Right ventricle myocardium superior (tissue), 1 donor: ENCODE measurements at regions not wholly inside any gene's neighbourhood (a gene's known extent, or its start where the extent isn't known, plus 50 kb on each side); places are given as distances from the start of the nearest gene placed in this dataset.
"Not testable (repeated sequence)": the region's sequence is repeated elsewhere in the genome, so short reads cannot be mapped to it uniquely, and the experiment has no call there.

ENCODE experiments used
- ATAC-seq: fragments of 200-7000 bp; cut with Tn5 transposase; one replicate; pipeline ENCODE4 v1.9.1; 2020; ENCODE audit warnings: mild to moderate bottlenecking; ENCODE audit not compliant: poor library complexity
- DNase-seq: peaks from one replicate; pipeline ENCODE4 v3.0.0-alpha.2; 2020
- intact Hi-C: fragments of 100-400 bp; cut with DNase I; formaldehyde crosslinking; loops from one replicate; pipeline ENCODE4 v1.11.2; 2022
- donor health status: DM: no; HTN: yes; CAD: no; lungs with severe emphysema.

DNA sequence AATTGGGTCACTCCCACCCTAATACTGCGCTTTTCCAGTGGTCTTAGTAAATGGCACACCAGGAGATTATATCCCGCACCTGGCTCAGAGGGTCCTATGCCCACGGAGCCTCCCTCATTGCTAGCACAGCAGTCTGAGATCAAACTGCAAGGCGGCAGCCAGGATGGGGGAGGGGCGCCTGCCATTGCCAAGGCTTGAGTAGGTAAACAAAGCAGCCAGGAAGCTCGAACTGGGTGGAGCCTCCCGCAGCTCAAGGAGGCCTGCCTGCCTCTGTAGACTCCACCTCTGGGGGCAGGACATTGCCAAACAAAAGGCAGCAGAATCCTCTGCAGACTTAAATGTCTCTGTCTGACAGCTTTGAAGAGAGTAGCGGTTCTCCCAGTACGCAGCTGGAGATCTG is 52.4 kb upstream of the PMPCB start:
- ATAC-seq, intact Hi-C loops, DNase-seq: not testable (repeated sequence)

GRCh38 chr7:103240806-103241205 is 56.4 kb upstream of the PMPCB start:
- peak; percentile 52 for ATAC-seq
- no peak for DNase-seq
- intact Hi-C loops = no loop called here

GRCh38 chr7:103235824-103236223 is 61.4 kb upstream of the PMPCB start:
- ATAC-seq, DNase-seq, intact Hi-C loops: not testable (repeated sequence)

- DNase-seq (peak; percentile 17), ATAC-seq (peak; percentile 65)
- intact Hi-C loops = not testable (repeated sequence)
These were observed 62.4 kb upstream of the PMPCB start for GRCh38 chr7:103234877-103235276.

DNA sequence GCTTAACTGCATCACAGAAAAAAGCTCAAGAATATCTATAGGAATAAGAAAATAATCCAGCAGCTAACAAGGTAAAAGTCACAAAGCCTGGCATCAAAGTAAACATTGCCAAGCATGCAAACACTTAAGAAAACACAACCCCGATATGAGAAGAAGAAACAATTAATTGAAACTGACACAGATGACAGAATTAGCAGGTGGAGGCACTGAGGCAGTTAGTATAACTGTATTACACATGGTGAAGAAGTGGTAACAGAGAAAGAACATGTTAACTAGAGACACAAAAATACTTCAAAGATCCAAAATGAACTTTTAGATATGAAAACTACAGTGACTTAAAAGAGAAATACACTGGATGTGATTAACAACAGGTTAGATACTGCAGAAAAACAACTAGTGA is 69.4 kb upstream of the PMPCB start:
- ATAC-seq, DNase-seq, intact Hi-C loops: not testable (repeated sequence)

GRCh38 chr7:103225798-103226197 is 71.4 kb upstream of the PMPCB start:
- DNase-seq, intact Hi-C loops: not testable (repeated sequence)

GRCh38 chr7:103223065-103223464 is 74.2 kb upstream of the NAPEPLD start:
- ATAC-seq, DNase-seq, intact Hi-C loops: not testable (repeated sequence)

More at GRCh38 chr7:103225798-103226197, 71.4 kb upstream of the PMPCB start:
- not testable (repeated sequence) for ATAC-seq

DNA sequence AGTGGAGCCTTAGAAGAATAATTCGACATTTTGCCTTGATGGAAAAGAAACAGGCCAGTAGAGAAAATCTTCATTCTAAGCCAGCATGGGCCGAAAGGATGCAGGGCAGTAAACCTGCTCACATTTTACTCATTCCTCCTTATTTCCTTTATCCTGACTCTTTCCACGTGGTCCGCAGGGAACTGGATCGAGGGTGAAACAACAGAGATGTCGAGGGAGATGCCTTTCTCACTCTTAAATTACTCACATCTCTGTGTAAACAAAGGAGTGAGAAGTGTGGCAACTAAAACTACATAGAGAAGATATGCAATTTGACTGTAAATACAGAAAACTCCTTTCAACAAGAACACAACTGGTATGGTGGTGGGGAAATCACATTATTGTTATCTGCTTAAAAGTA is 62.1 kb upstream of the NAPEPLD start:
- ATAC-seq, intact Hi-C loops, DNase-seq: not testable (repeated sequence)

GRCh38 chr7:103199191-103199590 is 50.3 kb upstream of the NAPEPLD start:
- intact Hi-C loops, ATAC-seq, DNase-seq: not testable (repeated sequence)
